ENCODE measurements at regions not wholly inside any gene's neighbourhood (a gene's known extent, or its start where the extent isn't known, plus 50 kb on each side); places are given as distances from the start of the nearest gene placed in this dataset.
A peak's percentile ranks its signal among the peaks of the same experiment; 100 is the strongest.

DNA sequence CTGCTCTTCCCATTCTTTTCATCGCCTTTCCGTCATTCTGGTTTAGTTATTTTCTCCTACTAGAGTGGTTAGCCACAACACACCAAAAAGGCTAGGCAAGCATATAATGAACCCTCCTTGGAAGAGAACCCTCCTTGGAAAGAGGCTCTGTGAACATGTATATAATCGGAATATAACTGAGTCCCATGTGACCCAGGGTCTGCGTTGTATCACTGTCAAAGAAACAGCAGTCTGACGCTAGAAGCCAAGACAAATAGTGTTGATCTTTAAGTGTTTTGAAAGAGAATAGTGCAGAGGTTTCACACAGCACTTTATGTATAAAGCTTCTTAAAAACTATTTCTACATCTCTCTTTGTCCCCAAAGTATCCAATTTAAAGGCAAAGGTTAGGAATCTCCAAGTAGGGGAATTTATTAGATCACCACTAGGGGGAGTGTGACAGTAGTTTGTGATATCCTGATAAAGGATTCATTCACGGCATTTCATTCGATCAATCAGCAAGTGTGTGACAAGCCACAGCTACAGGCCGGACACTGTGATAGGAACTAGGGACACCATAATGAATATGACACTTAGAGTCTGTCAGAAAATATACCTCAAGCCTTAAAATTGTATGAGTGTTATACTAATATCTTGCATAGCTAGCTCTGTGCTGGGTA lies 395.3 kb downstream of the CD109 start:
- H3K4me3 ChIP-seq (ENCODE audit: low read depth, low read length) = no peak overlapping the region
- DNase-seq (ENCODE audit: low read depth) = peak; percentile 18
- TF ChIP-seq, protein P1, sequence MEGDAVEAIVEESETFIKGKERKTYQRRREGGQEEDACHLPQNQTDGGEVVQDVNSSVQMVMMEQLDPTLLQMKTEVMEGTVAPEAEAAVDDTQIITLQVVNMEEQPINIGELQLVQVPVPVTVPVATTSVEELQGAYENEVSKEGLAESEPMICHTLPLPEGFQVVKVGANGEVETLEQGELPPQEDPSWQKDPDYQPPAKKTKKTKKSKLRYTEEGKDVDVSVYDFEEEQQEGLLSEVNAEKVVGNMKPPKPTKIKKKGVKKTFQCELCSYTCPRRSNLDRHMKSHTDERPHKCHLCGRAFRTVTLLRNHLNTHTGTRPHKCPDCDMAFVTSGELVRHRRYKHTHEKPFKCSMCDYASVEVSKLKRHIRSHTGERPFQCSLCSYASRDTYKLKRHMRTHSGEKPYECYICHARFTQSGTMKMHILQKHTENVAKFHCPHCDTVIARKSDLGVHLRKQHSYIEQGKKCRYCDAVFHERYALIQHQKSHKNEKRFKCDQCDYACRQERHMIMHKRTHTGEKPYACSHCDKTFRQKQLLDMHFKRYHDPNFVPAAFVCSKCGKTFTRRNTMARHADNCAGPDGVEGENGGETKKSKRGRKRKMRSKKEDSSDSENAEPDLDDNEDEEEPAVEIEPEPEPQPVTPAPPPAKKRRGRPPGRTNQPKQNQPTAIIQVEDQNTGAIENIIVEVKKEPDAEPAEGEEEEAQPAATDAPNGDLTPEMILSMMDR (conservative IDR thresholded peaks at IDR 0.05; ENCODE audit: low read depth, low read length) = peak; percentile 74

DNA sequence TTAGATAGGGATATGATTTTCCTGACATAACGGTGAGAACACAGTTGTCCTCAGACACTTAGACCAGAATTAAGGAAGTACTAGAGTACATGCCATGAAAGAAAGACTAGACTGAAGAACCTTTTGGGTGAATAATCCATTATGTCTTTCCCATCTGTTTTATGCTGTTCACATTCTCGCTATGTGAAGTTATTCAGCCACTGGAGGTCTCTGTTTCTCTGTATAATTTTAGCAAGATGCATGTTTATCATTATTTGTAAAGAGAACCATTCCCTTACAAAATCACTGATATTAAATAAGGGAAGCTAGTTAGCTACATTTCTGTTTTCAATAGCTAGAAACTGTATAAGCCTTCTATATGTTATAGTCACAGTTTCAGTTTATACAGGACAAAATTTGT lies 391.9 kb downstream of the CD109 start:
- DNase-seq (ENCODE audit: low read depth) = no peak
- no peak overlapping the region for H3K4me3 ChIP-seq (ENCODE audit: low read depth, low read length)
- TF ChIP-seq, protein P1 (conservative IDR thresholded peaks at IDR 0.05; ENCODE audit: low read depth, low read length) = no peak

DNA sequence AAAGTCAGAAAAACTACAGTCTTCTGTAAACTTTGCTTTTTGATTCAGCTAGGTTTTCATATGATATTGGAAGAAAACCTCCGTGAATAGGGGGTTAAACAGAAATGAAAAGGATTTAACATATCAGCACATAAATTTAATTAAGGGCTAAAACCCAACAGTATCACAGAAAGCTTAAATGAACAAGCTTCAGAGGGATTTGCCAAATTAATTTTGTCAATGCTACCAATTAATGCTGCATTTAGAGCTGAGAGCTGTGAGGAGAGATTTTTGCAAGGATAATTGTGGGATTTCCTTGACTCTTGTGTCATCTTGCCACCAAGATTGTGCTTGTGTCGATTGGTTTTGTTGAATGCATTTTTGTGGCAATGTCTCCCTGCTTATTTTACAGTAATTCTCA lies 379.9 kb downstream of the CD109 start:
- no peak for DNase-seq (ENCODE audit: low read depth)
- TF ChIP-seq, protein P1 (conservative IDR thresholded peaks at IDR 0.05; ENCODE audit: low read depth, low read length) = no peak

DNA sequence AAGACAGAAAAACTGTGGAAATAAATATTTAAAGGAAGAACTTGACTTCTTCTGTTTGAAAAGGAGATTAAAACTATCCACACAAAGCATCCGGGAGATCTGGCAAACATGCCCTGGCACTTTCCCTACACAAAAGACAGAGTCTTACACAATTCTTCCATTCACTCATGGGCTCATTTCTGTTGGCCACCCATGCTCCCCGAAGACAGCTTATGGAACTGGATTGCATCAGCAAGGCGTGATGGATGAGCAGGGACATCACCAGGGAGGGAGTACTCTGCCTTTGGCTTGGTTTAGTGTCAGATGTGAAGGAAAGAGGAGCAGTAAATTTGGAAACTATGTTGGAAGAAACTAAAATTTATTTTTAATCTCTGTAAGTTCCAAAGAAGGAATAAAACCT lies 379.3 kb downstream of the CD109 start:
- DNase-seq (ENCODE audit: low read depth) = no peak
- TF ChIP-seq, protein P1 (conservative IDR thresholded peaks at IDR 0.05; ENCODE audit: low read depth, low read length) = no peak
- no peak overlapping the region for H3K4me3 ChIP-seq (ENCODE audit: low read depth, low read length)

More for the DNA sequence above, 379.9 kb downstream of the CD109 start:
- H3K4me3 ChIP-seq (ENCODE audit: low read depth, low read length) = no peak overlapping the region

DNA sequence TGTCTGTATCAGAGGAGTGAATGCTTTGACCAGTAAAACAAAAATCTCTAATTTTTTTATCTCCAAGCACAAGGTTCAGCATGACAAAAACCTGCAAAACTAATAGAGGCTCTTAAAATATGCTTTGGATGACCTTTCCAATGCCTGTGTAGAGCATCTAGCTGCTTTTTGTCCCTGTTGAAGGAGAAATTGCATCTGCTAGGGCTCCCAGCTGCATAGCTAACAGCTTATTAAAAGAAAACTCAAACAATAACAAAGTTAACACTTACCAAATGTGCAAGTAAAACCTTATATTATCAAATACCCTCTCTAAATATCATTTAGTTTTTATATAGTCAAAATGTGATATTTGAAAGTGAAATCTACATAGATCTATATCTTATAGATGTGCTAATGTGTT lies 378.6 kb downstream of the CD109 start:
- no peak for DNase-seq (ENCODE audit: low read depth)
- no peak overlapping the region for H3K4me3 ChIP-seq (ENCODE audit: low read depth, low read length)
- TF ChIP-seq, protein P1 (conservative IDR thresholded peaks at IDR 0.05; ENCODE audit: low read depth, low read length) = no peak

DNA sequence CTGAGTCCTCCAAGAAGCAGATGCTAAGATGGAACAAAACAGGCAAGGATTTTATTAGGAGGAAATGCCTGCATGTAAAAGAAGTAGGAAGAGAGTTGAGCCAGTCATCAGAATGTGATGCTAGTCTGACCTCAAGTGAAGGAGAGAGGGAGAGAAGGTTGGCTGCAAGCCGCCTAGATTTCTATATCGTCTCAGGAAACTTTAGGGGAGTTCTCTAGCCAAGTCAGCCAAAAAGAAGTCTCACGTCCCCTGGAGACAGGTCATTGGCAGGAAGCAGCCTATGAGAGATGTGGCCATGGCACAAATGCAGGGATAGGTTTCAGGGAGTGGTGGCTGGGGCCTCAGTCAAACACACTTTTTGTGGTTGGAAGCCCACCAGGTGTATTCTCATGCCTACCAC lies 378.0 kb downstream of the CD109 start:
- TF ChIP-seq, protein P1 (conservative IDR thresholded peaks at IDR 0.05; ENCODE audit: low read depth, low read length) = no peak
- DNase-seq (ENCODE audit: low read depth) = no peak
- no peak overlapping the region for H3K4me3 ChIP-seq (ENCODE audit: low read depth, low read length)

DNA sequence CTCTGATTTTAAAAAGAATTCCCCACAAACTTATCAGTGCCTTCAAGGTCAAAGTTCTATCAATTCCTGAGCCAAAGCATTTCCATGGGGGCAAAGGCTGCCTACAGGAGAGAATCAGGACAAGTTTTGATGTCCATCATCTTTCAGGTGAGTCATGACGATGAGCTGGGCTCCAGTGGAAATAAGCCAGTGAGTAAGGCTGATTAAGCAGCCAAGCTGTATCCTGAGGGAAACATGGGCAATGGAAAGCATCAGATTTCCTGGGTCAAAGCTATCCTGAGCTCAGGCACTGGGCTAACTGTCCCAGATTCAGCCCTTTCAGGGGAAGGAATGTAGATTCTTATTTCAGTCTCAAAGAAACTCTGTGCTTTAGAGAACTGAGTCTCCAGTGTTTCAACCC lies 377.4 kb downstream of the CD109 start:
- no peak for DNase-seq (ENCODE audit: low read depth)
- TF ChIP-seq, protein P1 (conservative IDR thresholded peaks at IDR 0.05; ENCODE audit: low read depth, low read length) = no peak
- H3K4me3 ChIP-seq (ENCODE audit: low read depth, low read length) = no peak overlapping the region
